ENCODE measurements at regions not wholly inside any gene's neighbourhood (a gene's known extent, or its start where the extent isn't known, plus 50 kb on each side); places are given as distances from the start of the nearest gene placed in this dataset.

GRCh38 chr9:2958219-2958618 is 114.3 kb upstream of the PUM3 start:
- no peak for TF ChIP-seq CTCF (IDR thresholded peaks at IDR 0.05; ENCODE audit: low read depth, low read length)
- Histone ChIP-seq H3K9me3 (ENCODE audit: severe bottlenecking) (no peaks in the 10 kb centered on the region), H3K36me3 (no peaks in the 10 kb centered on the region), H3K27me3 (ENCODE audit: insufficient read depth, low read depth, severe bottlenecking) (peaks cover 9% of the 10 kb centered on the region), H3K27ac (no peak overlapping the region), H3K4me3 (ENCODE audit: low read depth, low read length) (no peak overlapping the region)
- no peak for DNase-seq

- Histone ChIP-seq H3K36me3 (no peaks in the 10 kb centered on the region), H3K4me3 (ENCODE audit: low read depth, low read length) (no peak overlapping the region), H3K9me3 (ENCODE audit: severe bottlenecking) (no peaks in the 10 kb centered on the region), H3K27me3 (ENCODE audit: insufficient read depth, low read depth, severe bottlenecking) (peaks cover 9% of the 10 kb centered on the region), H3K27ac (no peak overlapping the region)
- TF ChIP-seq CTCF (IDR thresholded peaks at IDR 0.05; ENCODE audit: low read depth, low read length): no peak
- DNase-seq: no peak
These were observed 113.8 kb upstream of the PUM3 start for GRCh38 chr9:2957656-2958200.

GRCh38 chr9:2955575-2955974 is 111.7 kb upstream of the PUM3 start:
- Histone ChIP-seq H3K27me3 (ENCODE audit: insufficient read depth, low read depth, severe bottlenecking) (peaks cover 4% of the 10 kb centered on the region), H3K9me3 (ENCODE audit: severe bottlenecking) (no peaks in the 10 kb centered on the region), H3K36me3 (no peaks in the 10 kb centered on the region), H3K27ac (no peak overlapping the region), H3K4me3 (ENCODE audit: low read depth, low read length) (no peak overlapping the region)
- DNase-seq: no peak
- no peak for TF ChIP-seq CTCF (IDR thresholded peaks at IDR 0.05; ENCODE audit: low read depth, low read length)

GRCh38 chr9:2939368-2939767 is 95.5 kb upstream of the PUM3 start:
- H3K27me3 ChIP-seq (ENCODE audit: insufficient read depth, low read depth, severe bottlenecking): peaks cover 5% of the 10 kb centered on the region
- no peak for DNase-seq
- H3K27ac ChIP-seq: no peak overlapping the region
- H3K36me3 ChIP-seq: no peaks in the 10 kb centered on the region
- no peaks in the 10 kb centered on the region for H3K9me3 ChIP-seq (ENCODE audit: severe bottlenecking)
- TF ChIP-seq CTCF (IDR thresholded peaks at IDR 0.05; ENCODE audit: low read depth, low read length): no peak
- no peak overlapping the region for H3K4me3 ChIP-seq (ENCODE audit: low read depth, low read length)

GRCh38 chr9:2936221-2936620 is 92.3 kb upstream of the PUM3 start:
- no peak overlapping the region for H3K4me3 ChIP-seq (ENCODE audit: low read depth, low read length)
- H3K9me3 ChIP-seq (ENCODE audit: severe bottlenecking): no peaks in the 10 kb centered on the region
- H3K27ac ChIP-seq: no peak overlapping the region
- TF ChIP-seq CTCF (IDR thresholded peaks at IDR 0.05; ENCODE audit: low read depth, low read length): no peak
- no peak for DNase-seq
- peaks cover 7% of the 10 kb centered on the region for H3K27me3 ChIP-seq (ENCODE audit: insufficient read depth, low read depth, severe bottlenecking)
- H3K36me3 ChIP-seq: no peaks in the 10 kb centered on the region

- H3K9me3 ChIP-seq (ENCODE audit: severe bottlenecking): no peaks in the 10 kb centered on the region
- H3K36me3 ChIP-seq: no peaks in the 10 kb centered on the region
- DNase-seq: no peak
- H3K27ac ChIP-seq: no peak overlapping the region
- TF ChIP-seq CTCF (IDR thresholded peaks at IDR 0.05; ENCODE audit: low read depth, low read length): no peak
- H3K27me3 ChIP-seq (ENCODE audit: insufficient read depth, low read depth, severe bottlenecking): peaks cover 15% of the 10 kb centered on the region
- no peak overlapping the region for H3K4me3 ChIP-seq (ENCODE audit: low read depth, low read length)
These were observed 91.0 kb upstream of the PUM3 start for GRCh38 chr9:2934883-2935282.

All from WERI-Rb-1 (cell line).